Erythroblast (primary cell): ENCODE measurements at regions not wholly inside any gene's neighbourhood (a gene's known extent, or its start where the extent isn't known, plus 50 kb on each side); places are given as distances from the start of the nearest gene placed in this dataset.
A peak's percentile ranks its signal among the peaks of the same experiment; 100 is the strongest.

ENCODE experiments used
- DNase-seq, 2 experiments: peaks; one replicate each; lab custom pipeline; 2025; lab: John Stamatoyannopoulos, UW
- GATA1 ChIP-seq: IDR thresholded peaks from 2 replicates; pipeline ENCODE4 v1.6.1; 2011; ENCODE audit warnings: low read depth, mild to moderate bottlenecking, control low read depth, low read length, moderate library complexity
- POLR2A ChIP-seq: IDR thresholded peaks from 2 replicates; pipeline ENCODE4 v1.6.1; 2011; ENCODE audit warnings: mild to moderate bottlenecking, low read length

DNA sequence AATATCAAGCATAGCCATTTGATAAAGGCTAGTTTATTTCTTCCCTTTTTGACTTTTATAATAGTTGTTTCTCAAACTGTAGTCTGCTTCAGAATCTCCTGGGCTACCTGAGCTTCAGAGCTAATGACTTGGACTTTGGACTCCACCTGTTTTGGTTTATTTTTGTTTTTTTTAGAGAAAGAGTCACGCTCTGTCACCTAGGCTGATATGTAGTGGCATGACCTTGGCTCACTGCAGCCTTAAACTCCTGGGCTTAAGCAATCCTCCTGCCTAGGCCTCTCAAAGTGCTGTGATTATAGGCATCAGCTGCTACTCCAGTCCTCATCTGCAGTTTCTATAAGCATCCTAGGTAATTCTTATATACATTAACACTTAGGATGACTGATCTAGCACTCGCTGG lies 90.5 kb downstream of the DDIT4L start:
- no peak for DNase-seq

DNA sequence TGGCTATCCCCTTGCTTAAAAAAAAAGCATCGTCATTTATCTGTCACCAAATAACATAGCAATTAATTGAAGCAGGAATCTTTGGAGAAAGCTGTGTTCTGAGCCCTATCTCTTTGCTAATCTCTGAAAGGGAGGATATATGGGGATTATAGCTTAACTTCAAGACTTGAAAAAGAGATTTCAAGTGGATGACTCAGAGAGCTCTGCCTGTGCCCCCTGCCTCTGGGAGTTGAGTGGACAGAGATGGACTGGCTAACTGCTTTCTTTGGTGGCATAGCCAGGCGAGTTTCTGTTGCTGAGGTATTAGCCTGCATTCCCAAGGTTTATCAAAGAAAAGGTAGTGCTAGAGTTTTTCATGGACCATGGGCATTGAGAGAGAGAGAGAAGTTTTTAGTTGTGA lies 91.6 kb downstream of the DDIT4L start:
- DNase-seq, result no peak
- TF ChIP-seq GATA1 (no peak), POLR2A (no peak)

More for the DNA sequence above, 90.5 kb downstream of the DDIT4L start:
- TF ChIP-seq GATA1 (no peak), POLR2A (no peak)

DNA sequence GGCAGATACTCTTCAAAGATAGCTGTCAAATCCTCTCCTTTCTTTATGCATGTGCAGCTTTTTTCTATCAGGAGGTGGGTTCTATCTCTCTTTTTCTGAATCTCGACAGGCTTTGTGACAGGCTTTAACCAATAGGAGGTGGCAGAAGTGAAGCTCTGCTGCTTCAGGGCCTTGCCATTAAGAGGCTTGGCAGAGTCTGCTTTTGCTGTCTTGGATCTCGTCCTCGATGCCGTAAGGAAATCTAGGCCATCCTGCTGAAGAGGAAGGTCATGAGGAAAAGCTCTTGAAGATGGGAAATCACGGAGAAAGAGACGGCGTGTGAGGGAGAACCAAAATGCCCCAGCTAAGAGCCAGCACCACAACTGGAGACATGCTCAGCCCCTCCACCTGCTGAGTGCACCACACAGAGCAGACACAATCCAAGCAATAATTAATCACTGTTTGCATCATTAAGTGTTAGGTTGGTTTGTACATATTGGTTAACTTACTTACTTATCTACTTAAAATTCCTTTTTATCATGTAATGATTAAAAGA lies 92.2 kb downstream of the DDIT4L start:
- no peak for DNase-seq
- no peak for TF ChIP-seq GATA1
- no peak for TF ChIP-seq POLR2A

DNA sequence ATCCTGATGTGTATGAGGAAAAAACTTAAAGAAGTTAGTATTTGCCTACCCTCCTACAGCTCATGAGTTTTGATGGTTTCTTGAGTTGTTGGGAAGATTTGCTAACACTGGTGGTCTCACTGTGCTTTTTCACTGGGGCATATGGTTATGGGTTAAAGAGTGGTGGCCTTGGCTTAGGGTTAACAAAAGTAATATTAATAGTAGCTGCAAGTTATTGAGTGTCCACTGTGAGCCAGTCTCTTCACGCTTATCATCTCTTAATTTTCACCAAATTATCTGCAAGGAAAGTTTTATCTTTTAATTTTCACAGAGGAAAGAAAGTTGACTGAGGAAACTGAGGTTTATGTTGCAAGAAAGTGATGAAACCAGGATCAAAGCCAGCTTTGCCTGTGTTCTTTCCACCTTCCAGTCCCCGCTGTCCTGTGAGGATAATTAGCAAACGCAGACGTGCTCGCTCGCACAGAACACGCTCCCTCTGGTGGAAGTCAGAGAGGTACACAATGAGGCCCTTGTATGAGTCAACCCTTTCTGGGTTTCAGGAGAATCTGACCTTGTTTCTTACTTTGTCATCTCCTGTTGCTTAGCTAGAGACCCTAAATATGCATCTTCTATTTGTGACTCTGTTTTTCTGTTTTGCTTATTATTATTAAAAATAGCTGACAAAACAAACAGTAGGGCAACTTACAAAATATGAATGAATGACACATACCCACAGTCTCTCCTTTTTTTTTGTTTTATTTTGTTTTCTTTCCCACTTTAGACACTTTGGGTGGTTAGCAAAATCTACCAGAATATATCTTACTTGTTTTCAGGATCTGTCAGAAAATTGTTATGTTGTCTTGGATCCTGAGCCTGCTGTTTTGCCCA lies 94.3 kb downstream of the DDIT4L start:
- DNase-seq, result peak; percentile 28 to 38
- TF ChIP-seq GATA1, result no peak
- TF ChIP-seq POLR2A, result no peak

DNA sequence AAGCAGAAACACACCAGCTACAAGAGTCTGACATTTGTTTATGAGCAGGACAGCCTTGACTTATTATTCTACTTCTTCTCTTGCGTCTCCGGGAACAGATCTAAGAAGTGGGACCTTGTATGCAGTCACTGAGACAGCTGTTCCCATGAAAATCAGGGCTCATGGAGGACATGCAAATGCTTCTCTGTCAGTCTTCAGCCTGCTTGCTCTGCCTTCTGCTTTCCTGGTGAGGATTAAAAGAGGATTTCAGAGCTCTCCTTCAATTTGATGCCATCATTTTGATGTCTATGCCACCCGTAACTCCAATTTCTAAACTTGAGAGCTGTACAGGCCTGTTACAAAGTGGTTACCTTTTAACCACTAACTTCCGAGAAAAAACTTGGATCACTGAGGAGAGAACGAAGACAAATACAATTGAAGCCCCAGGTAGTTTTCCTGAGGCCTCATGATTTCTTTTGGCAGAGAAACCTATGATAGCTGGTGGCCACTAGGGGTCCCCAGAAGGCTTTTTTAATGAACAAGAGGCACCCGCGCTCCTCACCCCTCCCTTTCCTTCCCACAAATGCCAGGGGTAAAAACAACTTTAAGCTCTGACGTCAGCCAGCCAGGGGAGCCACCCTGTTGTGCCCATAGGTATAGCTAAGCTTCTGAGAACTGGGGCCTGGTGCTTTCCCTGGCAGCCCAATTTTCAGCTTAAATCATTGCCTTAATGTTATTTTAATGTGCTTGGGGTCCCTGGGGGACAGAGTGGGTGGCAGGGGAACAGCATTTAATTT lies 97.0 kb downstream of the DDIT4L start:
- TF ChIP-seq GATA1 (no peak), POLR2A (no peak)
- DNase-seq, result peak; percentile 66 to 77

DNA sequence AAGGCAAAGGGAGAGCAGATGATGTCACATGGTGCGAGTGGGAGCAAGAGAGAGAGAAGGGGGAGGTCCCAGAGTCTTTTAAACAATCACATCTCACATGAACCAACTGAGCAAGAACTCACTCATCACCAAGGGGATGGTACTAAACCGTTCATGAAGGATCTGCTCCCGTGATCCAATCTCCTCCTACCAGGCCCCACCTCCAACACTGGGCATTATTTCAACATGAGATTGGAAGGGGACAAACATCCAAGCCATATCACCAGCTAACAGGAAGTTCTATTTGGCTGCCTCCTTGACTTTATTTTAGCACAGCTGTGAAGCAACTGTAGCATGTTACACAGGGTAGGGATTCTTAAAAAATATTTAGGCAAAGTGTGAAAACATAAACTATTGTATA lies 102.5 kb downstream of the DDIT4L start:
- TF ChIP-seq GATA1 (no peak), POLR2A (no peak)
- no peak for DNase-seq

DNA sequence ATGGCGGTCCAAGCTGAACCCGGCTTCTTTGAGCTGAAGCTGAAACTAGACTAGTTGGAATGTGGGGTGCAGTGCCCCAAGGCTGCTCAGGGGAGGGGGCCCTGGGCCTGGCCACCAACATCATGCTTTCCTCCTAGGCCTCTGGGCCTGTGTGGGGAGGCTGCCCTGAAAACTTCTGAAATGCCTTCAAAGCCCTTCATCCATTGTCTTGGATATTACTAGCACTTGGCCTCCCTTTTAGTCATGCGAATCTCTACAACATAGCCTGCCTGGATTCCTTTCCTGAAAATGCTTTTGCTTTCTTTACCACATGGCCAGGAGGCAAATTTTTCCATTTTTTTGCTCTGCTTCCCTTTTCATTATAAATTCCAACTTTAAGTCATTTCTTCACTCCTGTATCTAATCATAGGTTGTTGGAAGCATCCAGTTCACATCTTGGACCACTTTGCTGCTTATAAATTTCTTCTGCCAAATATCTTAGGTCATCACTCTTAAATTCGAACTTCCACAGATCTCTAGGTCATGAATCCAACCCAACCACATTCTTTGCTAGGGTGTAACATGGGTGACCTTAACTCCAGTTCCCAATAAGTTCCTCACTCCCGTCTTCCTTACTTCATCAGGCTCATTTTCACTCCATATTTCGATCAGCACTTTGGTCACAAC lies 103.4 kb downstream of the DDIT4L start:
- TF ChIP-seq GATA1, result no peak
- DNase-seq, result no peak

DNA sequence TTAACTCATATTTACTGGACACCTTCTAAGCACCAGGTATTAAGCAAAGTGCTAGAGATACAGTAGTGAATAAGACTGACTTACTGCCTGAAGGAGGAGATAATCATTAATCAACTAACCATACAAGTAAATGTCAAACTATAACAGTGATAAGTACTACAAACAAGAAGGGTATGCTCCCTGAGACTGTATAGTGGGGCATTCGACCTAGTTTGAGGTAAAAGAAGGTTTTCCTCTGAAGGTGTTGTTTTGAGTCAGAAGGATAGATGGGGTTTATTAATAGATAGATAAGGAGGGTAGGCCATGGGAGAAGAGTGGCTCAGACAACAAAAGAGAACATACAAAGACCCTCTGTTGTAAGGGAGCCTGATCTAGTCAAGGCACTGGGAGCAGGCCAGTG lies 105.4 kb downstream of the DDIT4L start:
- no peak for DNase-seq
- TF ChIP-seq POLR2A (no peak), GATA1 (no peak)

DNA sequence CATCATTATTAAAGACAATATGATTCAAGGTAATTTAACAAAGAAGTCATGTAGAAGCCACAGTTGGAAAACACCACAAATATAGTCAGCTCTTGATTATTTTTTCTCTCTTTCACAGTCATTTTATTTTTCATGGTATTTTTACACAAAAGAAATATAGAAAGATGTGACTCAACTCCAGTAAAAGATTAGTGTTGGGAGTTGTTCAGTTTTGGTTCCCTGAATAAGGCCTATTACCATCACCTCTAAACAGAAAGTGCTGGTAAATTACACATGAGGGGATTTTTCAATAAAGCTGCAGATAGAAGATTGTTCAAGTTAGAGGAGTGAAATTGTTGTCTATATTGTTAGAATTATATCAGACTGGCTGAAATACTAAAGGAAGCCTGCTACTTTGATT lies 107.0 kb downstream of the DDIT4L start:
- TF ChIP-seq GATA1, result no peak
- no peak for TF ChIP-seq POLR2A
- no peak for DNase-seq

DNA sequence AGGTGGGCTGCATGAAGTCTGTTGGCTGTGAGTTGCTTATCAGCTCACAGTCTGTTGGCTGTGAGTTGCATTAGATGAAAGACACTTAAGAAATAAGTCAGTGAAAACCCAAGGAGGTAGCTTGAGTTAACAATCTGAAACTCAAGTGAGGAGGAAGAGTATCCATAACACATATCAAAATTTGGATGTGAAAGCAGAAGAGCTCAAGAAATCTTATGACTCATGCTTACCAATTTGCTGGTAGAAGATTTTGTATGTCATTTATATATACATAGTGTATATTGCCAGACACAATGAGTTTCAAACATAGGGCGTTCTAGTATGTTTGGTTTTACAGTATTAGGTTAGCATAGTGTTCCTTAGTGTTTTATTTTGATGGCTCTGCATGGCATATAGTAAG lies 107.4 kb downstream of the DDIT4L start:
- no peak for TF ChIP-seq GATA1
- no peak for TF ChIP-seq POLR2A
- no peak for DNase-seq

DNA sequence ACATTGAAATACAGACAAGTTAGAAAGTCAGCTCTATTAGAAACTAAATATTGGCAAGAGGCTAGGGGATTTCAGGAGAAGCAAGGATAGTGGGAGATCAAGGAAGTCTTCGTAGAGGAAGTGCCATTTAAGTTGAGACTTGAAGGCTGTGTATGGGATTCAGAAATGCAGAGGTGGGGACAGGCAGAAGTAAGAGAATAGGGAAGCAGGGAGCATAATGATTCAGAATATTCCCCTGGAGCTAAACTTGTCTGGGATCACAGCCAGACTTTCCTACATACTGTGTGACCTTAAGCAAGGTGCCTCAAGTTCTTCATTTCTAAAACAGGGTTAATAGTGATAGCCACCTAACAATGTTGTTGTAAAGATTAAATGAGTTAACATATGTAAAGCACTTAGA lies 108.8 kb downstream of the DDIT4L start:
- DNase-seq, result no peak
- TF ChIP-seq POLR2A (no peak), GATA1 (no peak)

DNA sequence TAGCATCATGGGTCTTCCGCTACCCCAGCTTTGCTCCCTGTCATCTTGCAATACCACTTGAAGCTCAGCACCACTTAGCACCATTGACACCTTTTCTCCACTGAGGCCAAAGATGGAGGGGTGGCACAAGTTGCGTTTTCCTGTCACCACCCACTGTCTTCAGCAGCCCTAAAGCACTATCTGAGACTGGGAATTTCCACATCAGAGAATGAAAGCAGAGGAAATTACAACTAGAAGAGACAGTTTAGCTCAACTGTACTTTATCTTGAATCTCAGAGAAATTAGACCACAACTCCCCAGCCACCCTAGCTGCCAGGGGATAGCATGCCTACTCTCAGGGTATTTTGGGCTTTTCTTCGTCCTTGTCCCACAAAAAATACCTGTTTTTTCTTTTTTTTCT lies 111.0 kb downstream of the DDIT4L start:
- DNase-seq, result no peak
- no peak for TF ChIP-seq GATA1
- no peak for TF ChIP-seq POLR2A

DNA sequence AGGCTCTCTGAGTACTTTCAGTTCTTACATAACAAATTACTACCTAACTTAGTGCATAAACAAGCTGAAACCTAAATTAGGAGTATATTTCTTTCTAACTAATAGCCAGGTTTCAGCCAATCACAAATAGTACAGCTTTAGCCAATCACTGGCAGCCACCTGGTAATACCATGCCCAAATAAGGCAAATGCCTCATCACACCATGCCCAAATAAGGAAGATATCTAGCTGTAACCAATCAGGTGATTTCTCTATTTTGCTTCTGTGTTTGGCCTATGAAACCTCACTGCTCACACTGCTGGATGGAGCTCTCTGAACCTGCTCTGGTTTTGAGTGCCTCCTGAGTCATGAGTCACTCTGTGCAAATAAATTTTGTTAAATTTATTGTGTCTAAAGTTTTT lies 113.5 kb downstream of the DDIT4L start:
- TF ChIP-seq GATA1 (no peak), POLR2A (no peak)
- no peak for DNase-seq

DNA sequence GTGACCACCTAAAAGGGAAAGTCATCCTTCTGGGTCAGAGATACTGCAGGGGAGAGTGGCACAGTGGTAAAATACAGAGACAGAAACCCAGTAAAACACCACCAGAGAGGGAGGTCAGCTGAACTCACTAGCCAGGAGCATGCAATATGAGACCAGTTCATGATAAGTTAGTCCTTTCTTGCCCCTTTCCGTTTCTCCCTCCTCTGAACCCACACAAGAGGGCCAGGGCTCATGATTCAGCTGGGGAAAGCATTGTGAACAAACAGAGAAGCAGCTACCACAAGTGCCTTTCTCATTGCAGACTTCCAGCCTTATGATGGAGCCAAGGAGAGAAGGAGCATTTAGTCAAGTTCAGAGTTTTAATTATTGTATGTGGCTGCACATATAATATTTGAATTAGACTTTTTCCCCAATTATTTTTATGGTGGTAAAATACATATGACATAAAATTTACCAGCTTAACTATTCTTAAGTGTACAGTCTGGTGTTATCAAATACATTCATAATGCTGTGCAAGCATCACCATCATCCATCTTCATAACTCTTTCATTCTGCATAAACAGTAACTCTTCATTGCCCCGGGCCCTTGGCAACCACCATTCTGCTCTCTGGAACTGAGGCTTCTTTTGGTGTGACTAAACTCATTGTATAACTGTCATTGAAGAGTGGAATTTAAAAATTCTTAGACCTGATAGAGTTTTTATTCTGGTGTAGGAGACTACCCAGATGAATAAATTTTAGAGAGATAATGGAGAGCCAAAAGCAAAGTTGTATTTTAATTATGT lies 114.6 kb downstream of the DDIT4L start:
- DNase-seq, result no peak
- no peak for TF ChIP-seq POLR2A
- TF ChIP-seq GATA1, result no peak
